Endothelial cell of umbilical vein (primary cell): ENCODE measurements at regions not wholly inside any gene's neighbourhood (a gene's known extent, or its start where the extent isn't known, plus 50 kb on each side); places are given as distances from the start of the nearest gene placed in this dataset.

Source experiments
- BruUV-seq: library from RNA; stranded (reverse); fragments of 400-500 nt; replicated peaks from 2 replicates; lab custom pipeline; 2021; lab: Mats Ljungman, UMichigan
- CTCF ChIA-PET: fragments of 300-600, 350-600 bp; sonication (Branson Sonifier 250); formaldehyde crosslinking; loops from one replicate; lab custom pipeline; 2021; ENCODE audit warnings: antibody characterized with exemption, inconsistent platforms; lab: Charles Lee
- POLR2A ChIA-PET: fragments of 300-600, 350-600 bp; sonication (Branson Sonifier 250); formaldehyde crosslinking; loops from one replicate; lab custom pipeline; 2021; ENCODE audit warnings: antibody characterized with exemption, inconsistent platforms; lab: Charles Lee
- DNase-seq: peaks from one replicate; pipeline ENCODE4 v3.0.0-alpha.2; 2011; ENCODE audit warnings: low read depth, low spot score
- FAIRE-seq: peaks from 2 replicates; lab custom pipeline; 2011; peaks lifted over from hg19 to GRCh38; lab: Jason Lieb, UNC
- H2AFZ ChIP-seq: 2 replicates; pipeline ENCODE4 v1.6.0; 2012; ENCODE audit warnings: low read depth, low read length, control low read depth, inconsistent platforms
- H3K27ac ChIP-seq: 2 replicates; pipeline ENCODE4 v1.5.1; 2011; ENCODE audit warnings: low read depth, mild to moderate bottlenecking, control low read depth, low read length, moderate library complexity; ENCODE audit not compliant: insufficient read depth
- H3K27me3 ChIP-seq, 2 experiments: 2 replicates each; pipeline versions ENCODE4 v1.6.0 to v1.6.1; 2011; ENCODE audit warnings: low read length in 2 of 2, mixed read lengths in 1 of 2; ENCODE audit not compliant: control insufficient read depth in 2 of 2, insufficient read depth in 2 of 2
- H3K36me3 ChIP-seq, 2 experiments: 2 replicates in 1 of 2; 3 replicates in 1 of 2; pipeline ENCODE4 v1.5.1; 2011; ENCODE audit warnings: low read length in 2 of 2, mild to moderate bottlenecking in 1 of 2, moderate library complexity in 1 of 2; ENCODE audit not compliant: control insufficient read depth in 2 of 2, insufficient read depth in 2 of 2; ENCODE audit errors: extremely low read depth in 1 of 2
- H3K4me1 ChIP-seq: 3 replicates; pipeline ENCODE4 v1.5.1; 2011; ENCODE audit warnings: mild to moderate bottlenecking, low read length; ENCODE audit not compliant: control insufficient read depth, insufficient read depth; ENCODE audit errors: extremely low read depth
- H3K4me2 ChIP-seq: 2 replicates; pipeline ENCODE4 v1.6.1; 2011; ENCODE audit warnings: low read length, control low read depth, mixed read lengths; ENCODE audit not compliant: insufficient read depth
- H3K4me3 ChIP-seq, 3 experiments: fragments of 200-600 bp in 1 of 3; sonication (generic), shearing (Covaris generic) in 1 of 3; replicated peaks in 1 of 3; 2 replicates each; pipeline ENCODE4 v1.5.1; 2011 to 2016; ENCODE audit warnings: control low read depth in 3 of 3, low read length in 3 of 3, mild to moderate bottlenecking in 2 of 3, inconsistent platforms in 1 of 3, low read depth in 1 of 3, moderate library complexity in 1 of 3; ENCODE audit not compliant: insufficient read depth in 1 of 3
- H3K79me2 ChIP-seq: 2 replicates; pipeline ENCODE4 v1.6.0; 2012; ENCODE audit warnings: low read length, inconsistent platforms; ENCODE audit not compliant: control insufficient read depth, insufficient read depth
- H3K9ac ChIP-seq: replicated peaks from 2 replicates; pipeline ENCODE3; 2011; ENCODE audit warnings: low read length, control low read depth; ENCODE audit not compliant: insufficient read depth; ENCODE audit errors: extremely low read depth
- H3K9me1 ChIP-seq: replicated peaks from 3 replicates; pipeline ENCODE4 v1.6.0; 2011; ENCODE audit warnings: mild to moderate bottlenecking, low read length; ENCODE audit not compliant: control insufficient read depth, insufficient read depth; ENCODE audit errors: extremely low read depth
- H3K9me3 ChIP-seq: replicated peaks from 2 replicates; pipeline ENCODE4 v1.5.1; 2012; ENCODE audit warnings: low read length, inconsistent platforms; ENCODE audit not compliant: control insufficient read depth, insufficient read depth
- H4K20me1 ChIP-seq: replicated peaks from 2 replicates; pipeline ENCODE3; 2011; ENCODE audit warnings: mild to moderate bottlenecking, low read length; ENCODE audit not compliant: control insufficient read depth, insufficient read depth; ENCODE audit errors: extremely low read depth
- CTCF ChIP-seq, 2 donors: IDR thresholded peaks; 1 replicate in 1 of 2; 2 replicates in 1 of 2; pipeline ENCODE4 v1.5.1; 2011; ENCODE audit warnings: low read length in 2 of 2, mild to moderate bottlenecking in 2 of 2, moderate library complexity in 2 of 2, control low read depth in 1 of 2, inconsistent platforms in 1 of 2, low read depth in 1 of 2; ENCODE audit not compliant: insufficient read depth in 1 of 2; ENCODE audit errors: extremely low read depth in 1 of 2
- FOS ChIP-seq: IDR thresholded peaks from 2 replicates; pipeline ENCODE4 v1.6.1; 2011; ENCODE audit warnings: mild to moderate bottlenecking, low read length, moderate library complexity, borderline replicate concordance; ENCODE audit not compliant: insufficient read depth
- GATA2 ChIP-seq: IDR thresholded peaks from 2 replicates; pipeline ENCODE4 v1.7.0; 2011; ENCODE audit warnings: low read depth, mild to moderate bottlenecking, moderate library complexity, mixed read lengths, low read length; ENCODE audit not compliant: insufficient read length, insufficient read depth
- MAX ChIP-seq: IDR thresholded peaks from 2 replicates; pipeline ENCODE4 v1.6.1; 2011; ENCODE audit not compliant: insufficient read depth, insufficient read length
- MYC ChIP-seq: IDR thresholded peaks from one replicate; pipeline ENCODE4 v1.6.1; 2011; ENCODE audit warnings: mild to moderate bottlenecking, low read depth, low read length
- POLR2A ChIP-seq: IDR thresholded peaks from 2 replicates; pipeline ENCODE4 v1.6.1; 2012; ENCODE audit warnings: low read depth, mild to moderate bottlenecking, control low read depth, low read length
- POLR2AphosphoS5 ChIP-seq: IDR thresholded peaks from 2 replicates; pipeline ENCODE4 v1.6.1; 2012; ENCODE audit warnings: low read depth, mild to moderate bottlenecking, control low read depth, low read length, moderate library complexity; ENCODE audit not compliant: insufficient read depth
- dilution Hi-C: fragments of 300-500 bp; cut with MboI; formaldehyde crosslinking; loops from one replicate; pipeline ENCODE4 v1.15.0; 2019; ENCODE audit warnings: low sequenced_read_pairs; ENCODE audit not compliant: extremely low pct_ligation_motif_present
- intact Hi-C: fragments of 100-400 bp; cut with micrococcal nuclease; formaldehyde crosslinking; loops from one replicate; pipeline ENCODE4 v1.10.0; 2022

DNA sequence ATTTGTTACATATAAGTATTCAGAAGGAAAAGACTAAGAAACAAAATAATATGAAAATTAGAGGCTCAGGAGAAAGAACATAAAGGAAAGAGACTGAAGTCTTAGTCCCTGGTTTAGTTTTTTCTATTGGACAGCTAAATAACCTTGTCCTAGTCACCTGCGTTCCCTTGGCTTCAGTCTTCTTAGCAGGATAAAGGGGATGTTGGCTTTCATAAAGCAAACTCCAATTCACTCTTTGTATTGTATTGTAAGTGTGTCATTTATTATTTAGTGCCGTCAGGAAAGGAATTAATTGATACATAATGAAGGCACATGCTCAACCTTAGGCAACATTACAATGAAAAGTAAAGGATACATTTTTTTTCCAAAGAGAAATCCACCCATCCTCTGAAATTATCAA is 190.3 kb upstream of the PPFIA2 start:
- Histone ChIP-seq H3K9me3 (no peaks in the 10 kb centered on the region), H2AFZ (no peak overlapping the region), H3K9ac (no peak overlapping the region), H3K4me1 (no peaks in the 10 kb centered on the region), H3K9me1 (no peaks in the 10 kb centered on the region), H3K79me2 (no peaks in the 10 kb centered on the region), H4K20me1 (no peaks in the 10 kb centered on the region), H3K4me2 (no peak overlapping the region), H3K27ac (no peak overlapping the region), H3K27me3 (no peaks in the 10 kb centered on the region), H3K4me3 (no peak overlapping the region), H3K36me3 (no peaks in the 10 kb centered on the region)
- FAIRE-seq (no peak), DNase-seq (no peak)
- intact Hi-C loops = no loop called here
- POLR2A ChIA-PET = no interaction called here
- CTCF ChIA-PET = no interaction called here
- no TSS peak for BruUV-seq
- TF ChIP-seq MYC (no peak), CTCF (IDR thresholded peaks at IDR 0.05; ENCODE audit: extremely low read depth in 1 of 2, insufficient read depth in 1 of 2, low read depth in 1 of 2, low read length in 2 of 2) (no peak), FOS (no peak), GATA2 (no peak), POLR2AphosphoS5 (no peak), POLR2A (no peak), MAX (no peak)
- dilution Hi-C loops = no loop called here

DNA sequence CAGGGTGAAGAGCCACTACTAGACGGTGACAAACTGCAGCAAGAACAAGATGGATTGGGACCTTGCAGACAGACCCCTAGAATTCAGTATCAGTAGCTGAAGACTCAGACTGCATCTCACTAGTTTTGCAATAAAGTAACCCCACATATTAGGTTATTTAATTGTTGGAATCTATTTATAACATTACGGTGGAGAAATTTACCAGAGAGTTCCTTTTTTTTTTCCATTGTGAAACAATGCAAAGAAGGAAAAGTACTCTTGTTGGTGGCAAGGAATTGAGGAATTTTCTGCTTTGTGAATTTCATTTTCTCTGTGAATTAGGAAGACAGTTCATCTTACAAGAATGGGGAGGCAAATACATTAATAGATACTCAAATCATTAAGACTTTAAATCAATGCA is 185.7 kb upstream of the PPFIA2 start:
- Histone ChIP-seq H3K9me1 (no peaks in the 10 kb centered on the region), H3K4me1 (no peaks in the 10 kb centered on the region), H2AFZ (no peak overlapping the region), H3K9ac (no peak overlapping the region), H3K4me2 (no peak overlapping the region), H3K79me2 (no peaks in the 10 kb centered on the region), H3K27ac (no peak overlapping the region), H4K20me1 (no peaks in the 10 kb centered on the region), H3K36me3 (no peaks in the 10 kb centered on the region), H3K4me3 (no peak overlapping the region), H3K9me3 (no peaks in the 10 kb centered on the region), H3K27me3 (no peaks in the 10 kb centered on the region)
- no TSS peak for BruUV-seq
- TF ChIP-seq CTCF (IDR thresholded peaks at IDR 0.05; ENCODE audit: extremely low read depth in 1 of 2, insufficient read depth in 1 of 2, low read depth in 1 of 2, low read length in 2 of 2) = no peak
- DNase-seq (no peak), FAIRE-seq (no peak)
- intact Hi-C loops = no loop called here
- dilution Hi-C loops = no loop called here
- ChIA-PET CTCF (no interaction called here), POLR2A (no interaction called here)
